HG02678 (cell line): ENCODE measurements at regions not wholly inside any gene's neighbourhood (a gene's known extent, or its start where the extent isn't known, plus 50 kb on each side); places are given as distances from the start of the nearest gene placed in this dataset.
"Not testable (repeated sequence)": the region's sequence is repeated elsewhere in the genome, so short reads cannot be mapped to it uniquely, and the experiment has no call there.

Experiments used
- ATAC-seq: cut with Tn5 transposase; IDR thresholded peaks from one replicate; pipeline ENCODE4 v1.9.1; 2021; ENCODE audit warnings: mild to moderate bottlenecking, moderate library complexity; ENCODE audit not compliant: unreplicated experiment

DNA sequence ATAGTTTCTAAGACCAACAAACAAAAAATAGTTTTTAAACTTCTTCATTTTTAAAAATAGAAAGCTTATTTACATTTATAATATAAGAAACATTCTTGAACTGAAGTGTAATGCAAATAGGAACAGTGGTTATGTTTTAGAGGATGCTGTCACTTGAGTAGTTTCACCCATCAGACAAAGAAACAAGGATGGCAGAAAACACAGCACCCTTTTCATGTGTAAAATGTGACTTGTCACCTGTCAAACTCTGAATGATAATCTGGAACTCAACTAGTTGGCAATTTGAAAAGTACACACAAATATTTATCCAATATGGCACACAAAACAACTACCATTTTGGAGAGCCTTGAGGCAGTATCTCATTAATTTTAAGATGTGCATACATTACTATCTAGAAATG lies 816.0 kb downstream of the TSN start:
- not testable (repeated sequence) for ATAC-seq

DNA sequence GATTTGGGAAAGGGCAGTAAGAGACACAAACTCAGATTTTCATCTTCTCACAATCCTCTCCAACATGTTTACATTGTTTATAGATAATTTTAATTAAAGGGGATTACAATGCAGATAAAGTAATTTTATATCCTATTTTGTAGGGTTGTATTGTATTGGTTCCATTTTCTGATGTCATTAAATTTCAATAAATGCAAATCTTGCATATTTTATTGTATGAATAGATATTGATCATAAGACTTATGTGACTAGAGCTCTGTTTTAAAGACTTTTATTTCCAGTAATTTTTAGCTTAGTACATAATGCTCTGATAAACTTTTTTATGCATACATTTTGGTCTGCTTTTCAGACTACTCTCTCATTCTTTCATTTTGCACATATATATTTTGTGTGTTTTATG lies 819.6 kb downstream of the TSN start:
- no peak for ATAC-seq

DNA sequence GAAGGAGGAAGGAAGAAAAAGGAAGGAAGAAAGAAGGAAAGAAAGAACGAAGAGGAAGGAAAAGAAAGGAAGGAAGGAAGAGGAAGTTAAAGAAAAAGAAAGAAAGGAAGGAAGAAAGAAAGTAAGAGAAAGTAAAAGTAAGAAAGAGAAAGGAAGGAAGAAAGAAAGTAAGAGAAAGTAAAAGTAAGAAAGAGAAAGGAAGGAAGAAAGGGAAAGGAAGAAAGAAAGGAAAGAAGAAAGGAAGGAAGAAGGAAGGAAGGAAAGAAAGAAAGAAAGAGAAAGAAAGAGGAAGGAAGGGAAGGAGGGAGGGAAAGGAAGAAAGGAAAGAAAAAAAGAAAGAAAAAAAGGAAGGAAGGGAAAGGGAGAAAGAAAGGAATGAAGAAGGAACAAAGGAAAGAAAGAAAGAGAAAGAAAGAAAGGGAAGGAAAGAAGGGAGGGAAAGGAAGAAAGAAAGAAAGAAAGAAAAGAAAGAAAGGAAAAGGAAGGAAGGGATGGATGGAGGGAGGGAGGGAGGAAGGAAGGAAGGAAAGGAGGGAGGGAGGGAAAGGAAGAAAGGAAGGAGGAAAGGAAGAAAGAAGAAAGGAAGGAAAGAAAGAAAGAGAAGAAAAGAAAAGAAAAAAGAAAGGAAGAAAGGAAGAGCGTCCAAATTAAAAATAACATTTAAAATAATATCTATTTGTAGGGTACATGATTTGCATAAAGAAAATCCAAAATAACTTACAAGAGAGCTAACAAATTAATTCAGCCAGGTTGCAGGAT lies 827.9 kb downstream of the TSN start:
- ATAC-seq, result no peak

- ATAC-seq, result no peak
Observed at GRCh38 chr2:122590524-122590923, 835.1 kb downstream of the TSN start.

GRCh38 chr2:122595065-122595464 lies 839.6 kb downstream of the TSN start:
- ATAC-seq, result no peak

GRCh38 chr2:122596598-122596997 lies 841.1 kb downstream of the TSN start:
- ATAC-seq, result no peak

DNA sequence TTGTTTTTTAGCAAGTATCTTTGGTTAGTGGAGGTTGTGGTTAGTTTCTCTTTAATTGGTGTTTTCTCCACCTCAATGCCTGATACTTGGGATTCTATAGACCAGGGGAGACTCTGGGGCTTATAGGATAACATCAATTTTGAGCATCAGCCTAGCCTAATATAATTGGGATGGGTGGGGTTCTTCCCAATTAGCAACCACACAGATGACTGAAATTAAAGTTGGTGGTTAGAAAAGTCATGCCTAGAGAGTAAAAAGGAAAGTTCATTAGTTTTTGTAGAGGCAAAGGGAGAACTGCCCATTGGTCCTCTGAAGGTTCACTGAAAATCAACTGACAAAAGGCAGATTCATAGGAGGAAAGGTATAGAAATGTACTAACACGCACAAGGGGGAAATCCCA lies 843.3 kb downstream of the TSN start:
- no peak for ATAC-seq

- no peak for ATAC-seq
Observed at GRCh38 chr2:122610948-122611609, 855.6 kb downstream of the TSN start.

GRCh38 chr2:122622934-122623333 lies 867.5 kb downstream of the TSN start:
- no peak for ATAC-seq

DNA sequence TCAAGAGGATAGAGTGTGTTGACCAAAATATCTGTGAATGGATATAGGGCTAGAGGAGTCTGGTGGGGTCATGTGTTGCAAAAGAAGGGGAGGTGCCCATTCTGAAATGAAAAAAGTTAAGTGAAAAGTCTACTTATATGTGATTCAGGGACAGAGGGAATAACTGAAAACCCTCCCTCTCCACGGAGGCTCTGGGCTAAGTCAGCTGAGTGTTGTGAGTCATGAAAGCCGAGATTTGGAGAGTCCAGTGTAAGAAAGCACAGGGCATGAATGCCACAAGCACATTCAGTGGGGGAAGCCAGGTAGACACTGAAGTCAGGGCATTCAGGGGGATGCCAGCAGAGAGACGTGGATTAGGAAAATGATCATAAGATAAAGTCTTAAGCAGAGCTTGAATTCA lies 871.9 kb downstream of the TSN start:
- ATAC-seq, result no peak

DNA sequence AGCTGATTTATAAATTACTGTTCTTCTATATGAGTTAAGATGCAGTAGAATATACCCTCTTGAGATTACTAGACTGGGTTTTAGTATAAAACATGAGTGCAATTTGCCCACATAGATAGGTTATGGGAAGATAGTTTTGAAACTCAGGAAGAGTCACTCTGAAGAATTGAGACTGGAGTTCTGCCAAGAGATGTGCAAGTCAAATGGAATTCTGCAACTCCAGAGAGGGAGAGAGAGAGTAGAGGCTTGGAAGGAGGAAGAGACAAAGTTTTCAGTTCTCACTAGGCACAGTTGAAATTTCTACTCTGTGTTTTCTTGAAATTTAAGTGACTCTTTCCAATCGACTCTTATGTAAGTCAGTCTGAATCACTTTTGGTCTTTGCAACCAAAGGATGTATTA lies 878.8 kb downstream of the TSN start:
- ATAC-seq, result no peak

DNA sequence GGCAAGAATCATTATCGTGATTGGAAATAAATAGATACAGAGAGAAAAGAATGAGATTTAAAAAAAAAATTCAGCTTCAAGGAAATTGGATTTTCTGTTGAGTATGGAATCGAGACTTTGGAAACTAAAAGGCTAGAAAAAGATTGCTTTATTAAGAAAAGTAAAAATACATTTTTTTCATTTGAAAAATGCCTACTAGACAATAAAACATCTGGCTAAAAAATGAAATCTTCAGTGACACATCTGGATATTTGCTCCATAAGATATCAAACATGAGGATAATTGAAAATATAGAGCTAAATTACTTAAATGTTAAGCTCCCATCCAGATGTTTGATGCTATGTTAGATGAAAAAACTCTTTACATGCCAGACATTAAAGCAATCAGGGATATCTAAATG lies 879.5 kb downstream of the TSN start:
- no peak for ATAC-seq

DNA sequence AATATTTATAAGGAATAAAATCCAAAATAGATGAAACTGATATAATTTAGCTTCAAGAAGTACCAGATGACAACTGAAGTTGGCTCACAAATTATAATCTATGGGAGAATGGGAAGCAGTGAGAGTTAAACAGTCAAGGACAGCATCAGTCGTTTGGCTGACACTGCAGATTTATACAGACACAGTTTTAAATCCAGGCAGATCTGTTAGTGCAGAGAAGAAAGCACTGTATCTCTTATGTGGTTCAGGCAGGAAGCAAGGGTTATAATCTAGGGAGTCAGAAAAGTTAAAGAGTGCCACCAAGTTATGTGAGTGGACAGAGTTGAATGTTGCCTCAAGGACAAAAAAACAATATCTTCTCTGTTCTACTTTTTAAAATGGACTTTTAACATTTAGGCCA lies 880.2 kb downstream of the TSN start:
- ATAC-seq, result no peak

- ATAC-seq, result no peak
Observed at GRCh38 chr2:122636097-122636496, 880.6 kb downstream of the TSN start.

DNA sequence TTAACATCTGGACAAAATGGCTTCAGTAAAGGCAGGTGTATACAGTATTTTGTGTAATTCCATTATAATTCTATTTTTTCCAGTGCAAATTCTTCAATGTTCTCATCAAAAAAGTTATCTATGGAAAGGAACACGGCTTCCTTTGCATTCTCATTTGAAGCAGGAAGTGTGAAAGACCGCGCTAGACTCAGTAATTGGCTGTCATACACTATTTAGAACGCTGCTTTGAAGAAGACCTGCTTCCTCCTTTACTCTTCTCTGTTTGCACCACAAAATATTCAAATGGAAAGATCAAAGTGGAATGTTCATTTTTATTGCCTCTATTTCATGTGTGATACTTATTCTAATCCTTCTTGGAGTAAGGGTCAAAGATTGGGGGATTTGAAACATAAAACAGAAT lies 883.7 kb downstream of the TSN start:
- no peak for ATAC-seq

- ATAC-seq, result no peak
Observed at GRCh38 chr2:122639711-122640110, 884.3 kb downstream of the TSN start.

DNA sequence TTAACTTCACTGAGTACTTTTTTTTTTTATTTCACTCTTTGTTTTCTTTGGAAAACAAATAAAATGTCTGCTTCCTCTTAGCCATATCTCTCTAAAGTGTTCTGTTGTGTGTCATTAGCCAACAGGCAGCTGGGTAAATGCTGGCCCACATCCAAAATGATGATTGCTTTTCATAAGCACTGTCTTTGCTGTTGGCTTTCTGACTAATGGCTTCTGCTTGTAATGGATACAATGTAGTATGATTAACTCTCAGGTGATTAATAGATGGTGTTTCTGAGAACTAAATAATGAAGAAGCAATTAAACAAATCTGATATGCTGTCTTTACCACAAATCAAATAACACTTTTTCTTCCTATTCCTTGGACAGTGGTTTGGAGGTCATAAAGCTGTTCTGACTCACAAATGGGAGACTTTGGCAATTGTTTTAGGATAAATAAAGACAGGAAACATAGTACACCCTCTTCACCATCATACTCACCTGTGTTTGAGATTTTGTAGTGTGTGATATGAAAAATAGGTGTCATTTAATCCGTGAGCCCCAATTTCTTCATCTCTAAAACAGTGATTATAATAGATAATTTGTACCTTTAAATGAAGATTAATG lies 888.4 kb downstream of the TSN start:
- ATAC-seq, result no peak

DNA sequence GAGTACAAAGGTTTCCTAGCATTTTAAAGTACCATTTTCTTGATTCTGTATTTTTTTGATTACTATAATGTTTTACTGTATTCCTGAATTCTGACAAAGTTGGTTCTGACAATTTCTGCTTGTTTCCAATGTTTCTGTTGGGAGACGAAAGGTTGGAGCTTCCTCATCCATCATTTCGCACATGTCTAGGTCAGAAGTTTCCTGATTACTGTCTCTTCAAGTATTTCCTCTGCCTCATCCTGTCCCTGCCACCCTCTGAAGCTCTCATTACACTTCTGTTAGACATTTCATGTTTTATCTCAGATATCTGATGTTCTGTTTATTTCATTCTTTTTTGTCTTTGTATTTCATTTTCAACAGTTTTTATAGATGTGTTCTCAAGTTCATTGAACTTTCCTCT lies 895.8 kb downstream of the TSN start:
- no peak for ATAC-seq

DNA sequence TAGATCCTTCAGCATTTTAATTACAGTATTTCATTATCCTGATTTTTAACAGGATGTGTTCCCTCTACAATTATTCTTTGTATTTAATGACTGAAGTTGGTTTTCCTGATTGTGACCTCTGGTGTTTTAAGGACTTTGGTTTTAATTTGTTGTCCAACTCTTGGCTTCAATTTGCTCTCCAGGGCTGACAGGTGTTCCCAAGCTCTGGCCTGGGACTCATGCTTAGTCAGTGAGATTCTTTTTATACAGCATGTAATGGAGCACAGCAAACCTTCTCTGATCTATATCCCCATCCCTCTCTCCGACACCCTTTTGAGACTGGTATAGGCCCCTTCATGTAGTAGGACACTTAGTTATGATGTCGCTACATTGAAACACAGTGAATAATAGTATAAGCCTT lies 896.3 kb downstream of the TSN start:
- no peak for ATAC-seq

DNA sequence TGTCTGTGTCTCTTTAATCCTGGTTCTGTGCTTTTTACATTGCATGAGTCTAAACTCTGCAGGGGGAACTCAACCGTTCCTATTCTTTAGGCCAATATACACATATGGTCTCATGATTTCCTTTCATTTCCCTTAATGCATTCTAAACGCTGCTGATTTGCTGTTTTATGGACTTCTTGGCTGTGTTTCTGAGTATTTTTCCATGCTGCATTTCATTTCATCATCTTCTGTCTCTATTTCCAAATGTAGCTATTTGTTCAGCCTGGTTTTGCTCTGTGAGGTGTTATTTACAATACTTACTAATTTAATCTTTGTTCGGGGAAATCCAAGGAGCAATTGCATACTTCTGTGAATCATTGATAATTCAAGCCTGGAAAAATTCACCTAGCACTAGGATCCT lies 897.2 kb downstream of the TSN start:
- ATAC-seq, result no peak

DNA sequence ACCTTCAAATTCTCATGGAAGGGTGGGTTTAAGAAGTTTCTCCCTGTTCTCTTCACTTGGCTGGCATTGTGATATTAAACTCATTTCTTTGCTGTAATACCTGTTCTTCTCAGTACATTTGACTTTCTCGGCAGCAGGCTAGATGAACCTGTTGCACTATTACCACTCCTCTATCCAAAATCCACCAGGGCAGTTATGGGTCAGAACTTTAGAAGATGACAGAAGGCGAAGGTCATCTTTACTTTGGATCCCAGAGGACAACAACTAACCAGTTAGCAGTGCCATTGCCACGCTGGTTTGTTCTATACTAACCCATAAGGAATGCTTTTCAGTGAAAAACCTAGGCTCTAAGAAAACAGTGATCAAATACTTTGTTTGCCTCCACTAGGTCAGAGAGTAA lies 901.0 kb downstream of the TSN start:
- no peak for ATAC-seq
